ENCODE measurements at regions not wholly inside any gene's neighbourhood (a gene's known extent, or its start where the extent isn't known, plus 50 kb on each side); places are given as distances from the start of the nearest gene placed in this dataset.

DNA sequence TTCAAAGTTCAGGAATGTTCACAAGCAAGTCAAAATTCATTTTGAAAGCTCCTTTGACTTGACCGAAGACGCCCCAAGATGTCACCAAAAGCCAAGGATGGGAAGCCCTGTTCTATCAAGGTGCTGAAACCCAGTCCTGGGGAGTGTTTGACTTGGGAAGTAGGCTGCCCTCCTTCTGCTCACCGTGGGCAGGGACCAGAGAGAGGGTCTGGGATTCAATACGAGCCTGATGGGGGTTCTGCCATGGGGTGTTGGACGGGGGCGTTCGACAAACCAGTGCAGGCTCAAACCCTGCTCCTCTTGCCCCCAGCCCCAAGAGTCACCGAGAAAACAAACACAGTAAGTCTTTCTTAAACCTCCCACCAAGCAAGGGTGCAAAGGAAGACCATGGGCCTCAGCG is 150.1 kb upstream of the DIO3 start:
- H3K4me3 ChIP-seq (replicated peaks in 1 of 3; ENCODE audit: insufficient read depth in 1 of 3, low read depth in 2 of 3, low read length in 3 of 3): no peak overlapping the region
- no peaks in the 10 kb centered on the region for H3K79me2 ChIP-seq (ENCODE audit: insufficient read depth, low read length)
- H3K9me3 ChIP-seq (ENCODE audit: low read length): no peaks in the 10 kb centered on the region
- no peak for FAIRE-seq
- no peaks in the 10 kb centered on the region for H3K36me3 ChIP-seq (replicated peaks in 1 of 2; ENCODE audit: control insufficient read depth in 1 of 2, insufficient read depth in 2 of 2, low read length in 2 of 2)
- no peak for ATAC-seq
- TF ChIP-seq ZNF501 (CRISPR knock-in tag; IDR thresholded peaks at IDR 0.05): no peak
- TF ChIP-seq ATM (IDR thresholded peaks at IDR 0.05; ENCODE audit: borderline replicate concordance): no peak
- 52% methylated on average over 7 of the region's 9 CpGs for WGBS (ENCODE audit: low lambda C conversion rate)
- POLR2A ChIA-PET: no interaction called here
- H3K9ac ChIP-seq (ENCODE audit: insufficient read depth, low read depth, low read length): no peak overlapping the region
- in situ Hi-C loops (cut with HindIII; ENCODE audit: extremely low pct_ligation_motif_present, low pct_unique_long_range_greater_than_20kb) (no loop called here), intact Hi-C loops (cut with micrococcal nuclease; ENCODE audit: unreplicated experiment) (no loop called here)
- DNase-seq (ENCODE audit: low spot score): no peak
- H3K27me3 ChIP-seq (ENCODE audit: control insufficient read depth in 1 of 2, insufficient read depth in 2 of 2, low read length in 2 of 2): peaks cover 1 to 50% of the 10 kb centered on the region in 2 experiments
- CTCF ChIA-PET (ENCODE audit: low intra/inter-chr PET ratio, low total read pairs): no interaction called here
- no peak overlapping the region for H3K27ac ChIP-seq (ENCODE audit: extremely low read length, insufficient read depth, low read length)
- no peaks in the 10 kb centered on the region for H4K20me1 ChIP-seq (ENCODE audit: insufficient read depth, low read length)
- BruUV-seq (replicated peaks): no TSS peak
- peaks cover 25% of the 10 kb centered on the region for H3K4me1 ChIP-seq (ENCODE audit: insufficient read depth, low read length)
- H3K4me2 ChIP-seq (ENCODE audit: low read depth, low read length): no peak overlapping the region
- no peak overlapping the region for H2AFZ ChIP-seq (ENCODE audit: low read length)

DNA sequence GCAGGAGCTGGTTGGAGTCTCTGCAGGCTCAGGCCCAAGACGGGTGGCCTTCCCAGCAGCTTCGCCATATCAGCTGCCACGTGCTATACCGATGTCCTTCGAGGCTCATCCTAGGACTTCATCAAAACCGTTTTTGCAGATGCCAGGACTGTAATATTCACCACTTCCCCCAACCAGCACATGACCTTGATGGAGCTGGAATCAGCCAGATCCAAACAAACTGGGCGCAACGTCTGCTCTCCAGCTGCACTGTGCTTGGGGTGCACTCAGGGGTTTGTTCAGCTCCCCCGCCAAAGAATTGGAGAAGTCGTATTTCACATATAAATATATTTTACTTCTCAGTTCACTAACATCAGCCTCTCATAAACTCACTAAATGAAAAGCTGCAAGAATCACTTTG is 149.5 kb upstream of the DIO3 start:
- in situ Hi-C loops (cut with HindIII; ENCODE audit: extremely low pct_ligation_motif_present, low pct_unique_long_range_greater_than_20kb) (no loop called here), intact Hi-C loops (cut with micrococcal nuclease; ENCODE audit: unreplicated experiment) (no loop called here)
- ChIA-PET CTCF (ENCODE audit: low intra/inter-chr PET ratio, low total read pairs) (no interaction called here), POLR2A (no interaction called here)
- H3K9ac ChIP-seq (ENCODE audit: insufficient read depth, low read depth, low read length): no peak overlapping the region
- H4K20me1 ChIP-seq (ENCODE audit: insufficient read depth, low read length): no peaks in the 10 kb centered on the region
- no peaks in the 10 kb centered on the region for H3K9me3 ChIP-seq (ENCODE audit: low read length)
- no peak for ATAC-seq
- H2AFZ ChIP-seq (ENCODE audit: low read length): no peak overlapping the region
- peaks cover 1 to 48% of the 10 kb centered on the region in 2 experiments for H3K27me3 ChIP-seq (ENCODE audit: control insufficient read depth in 1 of 2, insufficient read depth in 2 of 2, low read length in 2 of 2)
- no TSS peak for BruUV-seq (replicated peaks)
- FAIRE-seq: no peak
- H3K27ac ChIP-seq (ENCODE audit: extremely low read length, insufficient read depth, low read length): no peak overlapping the region
- WGBS (ENCODE audit: low lambda C conversion rate): 74% methylated on average over 6 of the region's 10 CpGs
- H3K4me3 ChIP-seq (replicated peaks in 1 of 3; ENCODE audit: insufficient read depth in 1 of 3, low read depth in 2 of 3, low read length in 3 of 3): no peak overlapping the region
- no peaks in the 10 kb centered on the region for H3K36me3 ChIP-seq (replicated peaks in 1 of 2; ENCODE audit: control insufficient read depth in 1 of 2, insufficient read depth in 2 of 2, low read length in 2 of 2)
- TF ChIP-seq, protein P1, sequence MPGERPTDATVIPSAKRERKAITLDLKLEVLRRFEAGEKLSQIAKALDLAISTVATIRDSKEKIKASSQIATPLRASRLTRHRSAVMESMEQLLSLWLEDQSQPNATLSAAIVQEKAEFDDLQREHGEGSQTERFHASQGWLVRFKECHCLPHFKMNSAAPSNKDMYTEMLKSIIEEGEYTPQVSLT (CRISPR knock-in tag; IDR thresholded peaks at IDR 0.05; ENCODE audit: borderline replicate concordance, low read depth): no peak
- TF ChIP-seq NR2F2 (IDR thresholded peaks at IDR 0.05; ENCODE audit: borderline replicate concordance, low read depth) (no peak), ZNF547 (CRISPR knock-in tag; IDR thresholded peaks at IDR 0.05) (no peak)
- TF ChIP-seq, protein P2, sequence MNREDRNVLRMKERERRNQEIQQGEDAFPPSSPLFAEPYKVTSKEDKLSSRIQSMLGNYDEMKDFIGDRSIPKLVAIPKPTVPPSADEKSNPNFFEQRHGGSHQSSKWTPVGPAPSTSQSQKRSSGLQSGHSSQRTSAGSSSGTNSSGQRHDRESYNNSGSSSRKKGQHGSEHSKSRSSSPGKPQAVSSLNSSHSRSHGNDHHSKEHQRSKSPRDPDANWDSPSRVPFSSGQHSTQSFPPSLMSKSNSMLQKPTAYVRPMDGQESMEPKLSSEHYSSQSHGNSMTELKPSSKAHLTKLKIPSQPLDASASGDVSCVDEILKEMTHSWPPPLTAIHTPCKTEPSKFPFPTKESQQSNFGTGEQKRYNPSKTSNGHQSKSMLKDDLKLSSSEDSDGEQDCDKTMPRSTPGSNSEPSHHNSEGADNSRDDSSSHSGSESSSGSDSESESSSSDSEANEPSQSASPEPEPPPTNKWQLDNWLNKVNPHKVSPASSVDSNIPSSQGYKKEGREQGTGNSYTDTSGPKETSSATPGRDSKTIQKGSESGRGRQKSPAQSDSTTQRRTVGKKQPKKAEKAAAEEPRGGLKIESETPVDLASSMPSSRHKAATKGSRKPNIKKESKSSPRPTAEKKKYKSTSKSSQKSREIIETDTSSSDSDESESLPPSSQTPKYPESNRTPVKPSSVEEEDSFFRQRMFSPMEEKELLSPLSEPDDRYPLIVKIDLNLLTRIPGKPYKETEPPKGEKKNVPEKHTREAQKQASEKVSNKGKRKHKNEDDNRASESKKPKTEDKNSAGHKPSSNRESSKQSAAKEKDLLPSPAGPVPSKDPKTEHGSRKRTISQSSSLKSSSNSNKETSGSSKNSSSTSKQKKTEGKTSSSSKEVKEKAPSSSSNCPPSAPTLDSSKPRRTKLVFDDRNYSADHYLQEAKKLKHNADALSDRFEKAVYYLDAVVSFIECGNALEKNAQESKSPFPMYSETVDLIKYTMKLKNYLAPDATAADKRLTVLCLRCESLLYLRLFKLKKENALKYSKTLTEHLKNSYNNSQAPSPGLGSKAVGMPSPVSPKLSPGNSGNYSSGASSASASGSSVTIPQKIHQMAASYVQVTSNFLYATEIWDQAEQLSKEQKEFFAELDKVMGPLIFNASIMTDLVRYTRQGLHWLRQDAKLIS (CRISPR knock-in tag; IDR thresholded peaks at IDR 0.05): no peak
- no peak overlapping the region for H3K4me2 ChIP-seq (ENCODE audit: low read depth, low read length)
- H3K4me1 ChIP-seq (ENCODE audit: insufficient read depth, low read length): peaks cover 25% of the 10 kb centered on the region
- H3K79me2 ChIP-seq (ENCODE audit: insufficient read depth, low read length): no peaks in the 10 kb centered on the region
- DNase-seq (ENCODE audit: low spot score): no peak
